DND-41 (cell line): ENCODE measurements at regions not wholly inside any gene's neighbourhood (a gene's known extent, or its start where the extent isn't known, plus 50 kb on each side); places are given as distances from the start of the nearest gene placed in this dataset.

ENCODE experiments used
- ATAC-seq: fragments of 200-7000 bp; cut with Tn5 transposase; 3 replicates; pipeline ENCODE4 v1.9.1; 2021; ENCODE audit warnings: low read depth; ENCODE audit not compliant: insufficient read depth
- DNase-seq: peaks from one replicate; pipeline ENCODE4 v3.0.0-alpha.2; 2020
- H2AFZ ChIP-seq: 2 replicates; pipeline ENCODE4 v1.6.0; 2012; ENCODE audit warnings: low read depth, low read length
- H3K27ac ChIP-seq: 2 replicates; pipeline ENCODE4 v1.5.1; 2012; ENCODE audit warnings: low read length, inconsistent platforms
- H3K27me3 ChIP-seq: fragments of 200-600 bp; sonication (generic); 2 replicates; pipeline ENCODE4 v1.6.0; 2012; ENCODE audit warnings: low read length, mild to moderate bottlenecking, inconsistent platforms; ENCODE audit not compliant: insufficient read depth, poor library complexity
- H3K36me3 ChIP-seq: 2 replicates; pipeline ENCODE4 v1.5.1; 2012; ENCODE audit warnings: low read length, inconsistent platforms; ENCODE audit not compliant: insufficient read depth
- H3K4me1 ChIP-seq: 2 replicates; pipeline ENCODE4 v1.5.1; 2012; ENCODE audit warnings: mild to moderate bottlenecking, low read length; ENCODE audit not compliant: insufficient read depth
- H3K4me2 ChIP-seq: 2 replicates; pipeline ENCODE4 v1.6.0; 2012; ENCODE audit warnings: mild to moderate bottlenecking, moderate library complexity, low read length, inconsistent platforms; ENCODE audit not compliant: insufficient read depth
- H3K4me3 ChIP-seq, 2 experiments: fragments of 200-600 bp in 1 of 2; shearing (Covaris generic) in 1 of 2; 2 replicates each; pipeline ENCODE4 v1.5.1; 2012 to 2016; ENCODE audit warnings: inconsistent platforms in 2 of 2, low read length in 2 of 2, mild to moderate bottlenecking in 2 of 2, low read depth in 1 of 2, moderate library complexity in 1 of 2
- H3K79me2 ChIP-seq: 2 replicates; pipeline ENCODE4 v1.6.0; 2012; ENCODE audit warnings: low read length, inconsistent platforms; ENCODE audit not compliant: insufficient read depth
- H3K9ac ChIP-seq: 2 replicates; pipeline ENCODE4 v1.6.0; 2012; ENCODE audit warnings: low read depth, mild to moderate bottlenecking, inconsistent platforms, low read length, moderate library complexity
- H3K9me3 ChIP-seq: 2 replicates; pipeline ENCODE4 v1.5.1; 2012; ENCODE audit warnings: low read length, moderate library complexity, mild to moderate bottlenecking, inconsistent platforms; ENCODE audit not compliant: insufficient read depth, severe bottlenecking
- H4K20me1 ChIP-seq: 2 replicates; pipeline ENCODE4 v1.6.0; 2012; ENCODE audit warnings: low read length; ENCODE audit not compliant: insufficient read depth
- EZH2 ChIP-seq: IDR thresholded peaks from 3 replicates; pipeline ENCODE4 v1.6.1; 2012; ENCODE audit warnings: borderline replicate concordance, low read depth, mild to moderate bottlenecking, moderate library complexity, low read length, inconsistent platforms; ENCODE audit not compliant: severe bottlenecking
- TF ChIP-seq, protein P1 (sequence below): IDR thresholded peaks from 2 replicates; pipeline ENCODE4 v1.5.1; 2012; ENCODE audit warnings: borderline replicate concordance, low read length, moderate library complexity, mild to moderate bottlenecking; ENCODE audit not compliant: poor library complexity, severe bottlenecking; ENCODE audit errors: extremely low read depth

GRCh38 chr1:87450136-87450535, 121.5 kb downstream of the LMO4 start:
- TF ChIP-seq, protein P1, sequence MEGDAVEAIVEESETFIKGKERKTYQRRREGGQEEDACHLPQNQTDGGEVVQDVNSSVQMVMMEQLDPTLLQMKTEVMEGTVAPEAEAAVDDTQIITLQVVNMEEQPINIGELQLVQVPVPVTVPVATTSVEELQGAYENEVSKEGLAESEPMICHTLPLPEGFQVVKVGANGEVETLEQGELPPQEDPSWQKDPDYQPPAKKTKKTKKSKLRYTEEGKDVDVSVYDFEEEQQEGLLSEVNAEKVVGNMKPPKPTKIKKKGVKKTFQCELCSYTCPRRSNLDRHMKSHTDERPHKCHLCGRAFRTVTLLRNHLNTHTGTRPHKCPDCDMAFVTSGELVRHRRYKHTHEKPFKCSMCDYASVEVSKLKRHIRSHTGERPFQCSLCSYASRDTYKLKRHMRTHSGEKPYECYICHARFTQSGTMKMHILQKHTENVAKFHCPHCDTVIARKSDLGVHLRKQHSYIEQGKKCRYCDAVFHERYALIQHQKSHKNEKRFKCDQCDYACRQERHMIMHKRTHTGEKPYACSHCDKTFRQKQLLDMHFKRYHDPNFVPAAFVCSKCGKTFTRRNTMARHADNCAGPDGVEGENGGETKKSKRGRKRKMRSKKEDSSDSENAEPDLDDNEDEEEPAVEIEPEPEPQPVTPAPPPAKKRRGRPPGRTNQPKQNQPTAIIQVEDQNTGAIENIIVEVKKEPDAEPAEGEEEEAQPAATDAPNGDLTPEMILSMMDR = no peak
- TF ChIP-seq EZH2 = no peak
- DNase-seq = no peak
- no peak overlapping the region for H3K27ac ChIP-seq
- no peaks in the 10 kb centered on the region for H3K4me1 ChIP-seq
- H3K9me3 ChIP-seq = no peaks in the 10 kb centered on the region
- H3K79me2 ChIP-seq = no peaks in the 10 kb centered on the region
- no peak for ATAC-seq
- H3K27me3 ChIP-seq = no peaks in the 10 kb centered on the region
- H3K9ac ChIP-seq = no peak overlapping the region
- H3K4me2 ChIP-seq = no peak overlapping the region
- no peaks in the 10 kb centered on the region for H3K36me3 ChIP-seq
- no peak overlapping the region for H3K4me3 ChIP-seq
- no peak overlapping the region for H2AFZ ChIP-seq
- H4K20me1 ChIP-seq = no peaks in the 10 kb centered on the region

GRCh38 chr1:87450615-87451209, 122.0 kb downstream of the LMO4 start:
- H3K4me3 ChIP-seq = no peak overlapping the region
- H3K9ac ChIP-seq = no peak overlapping the region
- no peak for TF ChIP-seq EZH2
- TF ChIP-seq, protein P1 = no peak
- H2AFZ ChIP-seq = no peak overlapping the region
- H4K20me1 ChIP-seq = no peaks in the 10 kb centered on the region
- DNase-seq = no peak
- no peaks in the 10 kb centered on the region for H3K4me1 ChIP-seq
- no peak overlapping the region for H3K4me2 ChIP-seq
- H3K27ac ChIP-seq = no peak overlapping the region
- no peaks in the 10 kb centered on the region for H3K79me2 ChIP-seq
- H3K27me3 ChIP-seq = no peaks in the 10 kb centered on the region
- H3K36me3 ChIP-seq = no peaks in the 10 kb centered on the region
- no peaks in the 10 kb centered on the region for H3K9me3 ChIP-seq
- ATAC-seq = no peak

DNA sequence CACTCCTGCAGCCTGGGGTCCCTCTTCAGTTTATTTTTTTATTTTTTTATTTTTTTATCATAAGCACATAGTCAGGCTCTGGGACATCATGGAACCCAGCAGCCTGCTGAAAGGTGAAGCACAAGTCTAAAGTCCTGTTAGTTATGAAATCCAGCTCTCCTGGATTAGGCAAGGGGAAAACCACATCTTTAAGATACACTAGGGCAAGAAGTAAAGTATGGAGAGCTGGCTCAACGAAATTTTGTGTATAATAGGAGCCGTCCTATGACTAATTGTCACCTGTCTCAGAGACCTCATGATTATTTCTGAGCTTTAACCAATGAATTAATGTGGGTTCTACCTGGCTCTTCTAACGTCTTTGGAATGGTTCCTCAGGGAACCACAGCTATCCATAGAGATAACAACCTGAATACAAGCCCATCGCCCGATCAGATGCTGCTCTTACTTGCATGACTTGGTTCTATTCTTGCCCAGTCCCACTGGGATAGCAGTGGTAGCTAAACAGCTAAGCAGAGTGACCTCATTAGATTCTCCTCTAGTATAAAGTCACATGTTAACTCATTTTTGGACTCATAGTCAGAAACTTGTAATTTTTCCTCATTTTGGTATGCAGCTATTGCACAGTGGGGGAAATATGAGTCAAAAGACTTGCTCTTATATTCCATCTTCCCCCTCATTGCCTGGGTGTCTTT, 122.7 kb downstream of the LMO4 start:
- Histone ChIP-seq H3K9me3 (no peaks in the 10 kb centered on the region), H2AFZ (no peak overlapping the region), H4K20me1 (no peaks in the 10 kb centered on the region), H3K4me1 (no peaks in the 10 kb centered on the region), H3K79me2 (no peaks in the 10 kb centered on the region), H3K27me3 (no peaks in the 10 kb centered on the region), H3K27ac (no peak overlapping the region), H3K36me3 (no peaks in the 10 kb centered on the region), H3K4me3 (no peak overlapping the region), H3K9ac (no peak overlapping the region), H3K4me2 (no peak overlapping the region)
- ATAC-seq (no peak), DNase-seq (no peak)
- TF ChIP-seq, protein P1 = no peak
- TF ChIP-seq EZH2 = no peak
